Suprapubic skin (tissue), 4 donors: ENCODE measurements at regions not wholly inside any gene's neighbourhood (a gene's known extent, or its start where the extent isn't known, plus 50 kb on each side); places are given as distances from the start of the nearest gene placed in this dataset.

Experiments
- EP300 ChIP-seq: sonication (generic); formaldehyde crosslinking; IDR thresholded peaks from one replicate; pipeline ENCODE4 v1.6.1; 2017; ENCODE audit warnings: antibody characterized with exemption
- POLR2A ChIP-seq, 2 donors: fragments of 450-650 bp; IDR thresholded peaks; one replicate each; pipeline ENCODE4 v1.6.1; 2017; ENCODE audit warnings: antibody characterized with exemption in 2 of 2, mild to moderate bottlenecking in 2 of 2, moderate library complexity in 2 of 2
- POLR2AphosphoS5 ChIP-seq, 3 donors: sonication (generic); formaldehyde crosslinking; IDR thresholded peaks; one replicate each; pipeline ENCODE4 v1.6.1; 2017; ENCODE audit warnings: antibody characterized with exemption in 3 of 3
- TF ChIP-seq, protein P1 (sequence below), 2 donors: fragments of 200-600 bp in 1 of 2; fragments of 450-650 bp in 1 of 2; sonication (generic) in 1 of 2; IDR thresholded peaks; one replicate each; pipeline ENCODE4 v1.5.1; 2016 to 2019; ENCODE audit warnings: antibody characterized with exemption in 2 of 2, mild to moderate bottlenecking in 1 of 2, moderate library complexity in 1 of 2

DNA sequence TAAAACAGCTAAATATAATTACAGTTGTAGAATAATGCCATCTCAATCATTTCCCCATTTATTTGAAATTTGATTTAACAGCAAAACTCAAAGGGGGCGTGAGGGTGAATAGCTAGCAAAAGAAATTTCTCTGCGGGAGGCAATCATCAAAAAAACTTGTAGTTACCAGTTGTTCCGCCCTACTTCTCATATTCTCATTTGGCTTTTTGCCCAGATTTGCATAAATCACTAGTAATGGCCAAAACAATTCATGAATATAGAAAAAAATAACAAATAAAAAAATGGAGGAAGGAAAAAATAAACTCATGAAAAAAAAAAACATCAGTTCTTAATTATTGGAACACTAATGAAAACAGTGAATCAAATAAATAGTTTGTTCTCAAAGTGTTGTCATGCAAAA, 722.6 kb upstream of the KIF2B start:
- TF ChIP-seq POLR2A (IDR thresholded peaks at IDR 0.05) (no peak), POLR2AphosphoS5 (IDR thresholded peaks at IDR 0.05) (no peak), EP300 (no peak)
- TF ChIP-seq, protein P1, sequence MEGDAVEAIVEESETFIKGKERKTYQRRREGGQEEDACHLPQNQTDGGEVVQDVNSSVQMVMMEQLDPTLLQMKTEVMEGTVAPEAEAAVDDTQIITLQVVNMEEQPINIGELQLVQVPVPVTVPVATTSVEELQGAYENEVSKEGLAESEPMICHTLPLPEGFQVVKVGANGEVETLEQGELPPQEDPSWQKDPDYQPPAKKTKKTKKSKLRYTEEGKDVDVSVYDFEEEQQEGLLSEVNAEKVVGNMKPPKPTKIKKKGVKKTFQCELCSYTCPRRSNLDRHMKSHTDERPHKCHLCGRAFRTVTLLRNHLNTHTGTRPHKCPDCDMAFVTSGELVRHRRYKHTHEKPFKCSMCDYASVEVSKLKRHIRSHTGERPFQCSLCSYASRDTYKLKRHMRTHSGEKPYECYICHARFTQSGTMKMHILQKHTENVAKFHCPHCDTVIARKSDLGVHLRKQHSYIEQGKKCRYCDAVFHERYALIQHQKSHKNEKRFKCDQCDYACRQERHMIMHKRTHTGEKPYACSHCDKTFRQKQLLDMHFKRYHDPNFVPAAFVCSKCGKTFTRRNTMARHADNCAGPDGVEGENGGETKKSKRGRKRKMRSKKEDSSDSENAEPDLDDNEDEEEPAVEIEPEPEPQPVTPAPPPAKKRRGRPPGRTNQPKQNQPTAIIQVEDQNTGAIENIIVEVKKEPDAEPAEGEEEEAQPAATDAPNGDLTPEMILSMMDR (IDR thresholded peaks at IDR 0.05) = no peak
